Pulmonary artery endothelial cell (primary cell): ENCODE measurements at regions not wholly inside any gene's neighbourhood (a gene's known extent, or its start where the extent isn't known, plus 50 kb on each side); places are given as distances from the start of the nearest gene placed in this dataset.
A peak's percentile ranks its signal among the peaks of the same experiment; 100 is the strongest.
"Not testable (repeated sequence)": the region's sequence is repeated elsewhere in the genome, so short reads cannot be mapped to it uniquely, and the experiment has no call there.

Source experiments
- DNase-seq: peaks from one replicate; pipeline ENCODE4 v3.0.0-alpha.2; 2011; ENCODE audit warnings: low read depth, low spot score

- DNase-seq, result no peak
These were observed 250.5 kb downstream of the TMEM47 start for GRCh38 chrX:34406580-34406979.

- no peak for DNase-seq
These were observed 252.6 kb downstream of the TMEM47 start for GRCh38 chrX:34404386-34405070.

DNA sequence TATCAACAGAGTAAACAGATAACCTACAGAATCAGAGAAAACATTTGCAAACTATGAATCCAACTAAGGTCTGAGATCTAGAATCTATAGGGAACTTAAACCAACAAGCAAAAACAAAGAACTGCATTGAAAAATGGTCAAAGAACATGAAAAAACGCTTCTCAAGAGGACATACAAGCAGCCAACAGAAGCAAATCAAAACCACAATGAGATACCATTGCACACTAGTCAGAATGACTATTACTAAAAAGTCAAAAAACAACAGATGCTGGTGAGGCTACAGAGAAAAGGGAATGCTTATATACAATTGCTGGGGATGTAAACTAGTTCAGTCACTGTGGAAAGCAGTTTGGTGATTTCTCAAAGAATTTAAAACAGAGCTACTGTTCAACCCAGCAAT is 255.7 kb downstream of the TMEM47 start:
- DNase-seq, result no peak

DNA sequence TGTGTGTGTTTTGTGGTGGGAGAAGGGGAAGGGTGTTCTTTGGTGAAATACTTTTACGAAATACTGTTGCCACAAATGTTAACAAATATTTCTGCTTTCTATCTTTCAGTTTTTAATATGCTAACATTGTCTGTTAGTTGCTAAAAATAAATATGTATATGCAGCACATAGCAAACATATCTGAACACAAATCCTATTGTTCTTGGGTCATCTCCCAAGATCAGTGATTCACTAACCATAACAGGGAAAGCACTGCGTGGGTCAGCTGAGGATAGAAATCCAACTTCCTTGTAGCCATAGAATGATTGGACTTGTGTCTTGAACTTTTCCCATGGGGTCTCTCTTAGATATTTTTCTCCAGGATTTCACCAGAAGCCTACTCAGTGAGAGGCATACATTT is 250.3 kb upstream of the FAM47A start:
- DNase-seq, result peak; percentile 51

- no peak for DNase-seq
These were observed 249.1 kb upstream of the FAM47A start for GRCh38 chrX:34381241-34381640.

DNA sequence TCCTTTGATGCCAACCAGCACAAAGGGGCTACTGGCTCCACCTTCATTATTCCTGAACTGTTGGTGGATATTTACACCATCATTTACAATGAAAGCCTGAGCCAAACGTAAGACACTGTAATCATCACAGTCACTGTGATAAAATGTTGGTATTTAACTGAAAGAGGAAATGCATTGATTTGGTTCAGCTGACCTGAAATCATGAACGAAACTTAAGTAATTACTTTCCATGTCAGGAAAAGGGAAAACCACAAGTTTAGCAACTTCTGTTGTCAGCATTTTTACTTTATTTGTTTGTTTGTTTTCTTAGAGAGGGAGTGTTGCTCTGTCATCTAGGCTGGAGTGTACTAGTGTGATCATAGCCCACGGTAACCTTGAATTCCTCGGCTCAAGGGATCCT is 247.8 kb upstream of the FAM47A start:
- DNase-seq, result no peak

DNA sequence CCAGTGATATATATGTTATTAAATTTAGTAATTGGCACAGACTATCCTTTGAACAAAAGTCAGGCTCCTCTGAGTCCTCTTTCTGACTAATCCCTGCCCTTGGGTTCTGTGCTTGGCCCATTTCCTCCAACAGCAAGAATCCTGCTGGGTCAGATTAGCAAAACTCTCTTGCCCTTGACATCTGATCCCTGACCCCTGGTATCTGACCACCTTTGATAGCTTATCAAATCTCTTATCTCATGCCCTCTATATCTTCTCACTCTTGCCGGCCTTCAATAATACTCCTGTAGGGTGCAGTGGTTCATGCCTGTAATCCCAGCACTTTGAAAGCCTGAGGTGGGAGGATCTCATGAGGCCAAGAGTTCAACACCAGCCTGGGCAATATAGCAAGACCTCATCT is 245.5 kb upstream of the FAM47A start:
- DNase-seq, result no peak

DNA sequence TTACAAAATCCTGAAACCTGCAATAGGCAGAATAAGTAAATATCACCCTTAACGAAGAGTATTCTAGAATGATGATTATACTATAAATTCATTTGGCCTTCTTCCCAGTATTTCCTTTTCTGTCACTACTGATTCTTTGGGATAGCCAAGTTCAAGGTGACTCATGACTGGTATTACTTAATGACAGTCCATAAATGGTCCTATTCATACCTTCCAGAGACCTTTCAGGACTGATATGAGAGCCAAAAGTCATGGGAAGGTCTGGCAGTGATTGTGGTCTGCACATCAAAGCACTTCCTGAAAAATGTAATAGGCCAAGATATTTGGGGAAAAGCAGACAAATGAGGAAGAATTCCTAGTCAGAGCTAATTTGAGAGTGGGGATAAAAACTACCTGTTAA is 239.6 kb upstream of the FAM47A start:
- DNase-seq, result peak; percentile 48

DNA sequence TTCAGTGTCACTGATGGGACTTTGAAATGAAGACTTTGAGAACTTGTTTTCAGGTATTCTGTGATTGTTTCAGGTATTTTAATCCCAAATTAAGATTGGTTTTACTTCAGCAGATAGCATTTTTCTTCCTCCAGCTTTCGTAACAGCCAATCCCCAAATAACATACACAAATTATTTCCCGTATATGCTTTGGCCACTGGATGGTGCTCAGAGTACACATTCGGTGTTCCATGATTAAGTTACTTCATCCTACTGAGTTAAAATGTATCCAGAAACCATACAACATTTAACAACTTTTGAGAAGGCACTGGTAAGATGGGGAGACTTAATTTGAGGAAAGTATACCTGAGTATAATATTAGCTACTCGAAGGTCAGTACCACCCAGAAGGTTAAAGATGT is 233.4 kb upstream of the FAM47A start:
- DNase-seq, result no peak

GRCh38 chrX:34350561-34351335 is 218.6 kb upstream of the FAM47A start:
- peak; percentile 44 for DNase-seq

GRCh38 chrX:34343001-34343400 is 210.9 kb upstream of the FAM47A start:
- no peak for DNase-seq

DNA sequence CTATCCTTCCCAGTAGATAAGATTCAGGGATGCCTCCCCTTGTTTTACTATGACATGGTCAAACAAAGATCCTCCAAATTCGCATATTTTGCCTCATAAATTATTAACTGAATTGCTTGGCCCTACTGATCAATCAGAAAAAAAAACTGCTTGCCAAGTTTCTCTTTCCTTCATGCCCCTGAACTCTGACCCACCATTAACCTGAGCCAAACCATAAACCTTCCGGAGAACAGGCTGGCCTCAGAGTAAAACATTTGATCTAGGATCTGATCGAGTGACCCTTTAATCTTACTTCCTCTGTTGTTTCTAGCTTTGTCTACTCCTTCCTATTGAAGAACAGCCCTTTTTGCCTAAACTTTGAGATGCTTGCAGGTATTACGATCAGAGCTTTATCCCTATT is 209.7 kb upstream of the FAM47A start:
- no peak for DNase-seq

- peak; percentile 0 for DNase-seq
These were observed 209.1 kb upstream of the FAM47A start for GRCh38 chrX:34341258-34341657.

GRCh38 chrX:34338046-34338445 is 205.9 kb upstream of the FAM47A start:
- DNase-seq, result no peak

GRCh38 chrX:34335376-34335775 is 203.3 kb upstream of the FAM47A start:
- not testable (repeated sequence) for DNase-seq

- DNase-seq, result no peak
These were observed 200.2 kb upstream of the FAM47A start for GRCh38 chrX:34332334-34332733.

DNA sequence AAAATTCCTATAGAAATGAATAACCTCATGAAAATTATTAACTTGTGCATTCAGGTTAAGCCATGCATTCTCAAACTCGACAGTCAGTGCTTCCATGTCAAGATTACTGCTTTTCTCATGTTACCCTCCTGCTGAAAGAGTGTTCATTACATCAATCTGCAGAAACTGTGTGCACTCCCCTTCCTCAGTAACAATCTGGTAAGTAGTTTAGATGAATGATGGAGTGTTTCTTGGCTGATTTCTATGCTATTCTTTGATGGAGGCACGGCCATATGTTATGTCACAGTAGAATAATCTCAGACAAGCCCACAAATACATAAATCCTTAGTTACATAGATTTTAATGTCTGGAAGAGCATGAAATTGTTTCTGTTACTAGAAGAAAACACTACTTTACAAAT is 193.3 kb upstream of the FAM47A start:
- DNase-seq, result no peak

DNA sequence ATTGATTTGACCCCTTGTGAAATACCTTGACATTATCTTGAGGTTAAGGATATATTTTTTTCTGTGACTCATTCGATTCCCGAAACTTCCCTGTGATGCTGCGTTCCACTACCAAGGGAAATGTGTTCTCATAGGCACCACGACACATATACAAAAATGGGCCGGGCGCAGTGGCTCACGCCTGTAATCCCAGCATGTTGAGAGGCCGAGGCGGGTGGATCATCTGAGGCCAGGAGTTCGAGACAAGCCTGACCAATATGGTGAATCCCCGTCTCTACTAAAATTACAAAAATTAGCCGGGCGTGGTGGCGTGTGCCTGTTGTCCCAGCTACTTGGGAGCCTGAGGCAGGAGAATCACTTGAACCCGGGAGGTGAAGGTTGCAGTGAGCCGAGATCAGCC is 188.3 kb upstream of the FAM47A start:
- not testable (repeated sequence) for DNase-seq

- peak; percentile 15 for DNase-seq
These were observed 168.8 kb upstream of the FAM47A start for GRCh38 chrX:34300871-34301270.

- DNase-seq, result no peak
These were observed 167.4 kb upstream of the FAM47A start for GRCh38 chrX:34299451-34299967.

DNA sequence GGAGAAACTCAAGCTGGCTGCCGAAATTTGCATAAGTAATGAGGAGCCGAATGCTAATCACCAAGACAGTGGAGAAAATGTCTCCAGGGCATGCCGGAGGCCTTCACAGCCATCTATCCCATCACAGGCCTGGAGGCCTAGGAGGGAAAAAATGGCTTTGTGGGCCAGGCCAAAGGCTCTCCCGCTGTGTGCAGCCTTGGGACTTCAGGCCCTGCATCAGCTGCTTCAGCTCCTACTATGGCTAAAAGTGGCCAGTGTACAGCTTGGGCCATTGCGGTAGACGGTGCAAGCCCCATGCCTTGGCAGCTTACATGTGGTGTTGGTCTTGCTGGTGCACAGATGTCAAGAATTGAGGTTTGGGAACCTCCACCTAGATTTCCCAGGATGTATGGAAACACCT is 162.6 kb upstream of the FAM47A start:
- DNase-seq, result no peak

- no peak for DNase-seq
These were observed 156.7 kb upstream of the FAM47A start for GRCh38 chrX:34288782-34289181.
